Stomach smooth muscle (tissue), 2 donors: ENCODE measurements at regions not wholly inside any gene's neighbourhood (a gene's known extent, or its start where the extent isn't known, plus 50 kb on each side); places are given as distances from the start of the nearest gene placed in this dataset.

Experiments
- H3K27ac ChIP-seq: one replicate; pipeline ENCODE4 v1.7.0; 2013; ENCODE audit warnings: mild to moderate bottlenecking, low read length, inconsistent platforms
- H3K27me3 ChIP-seq, 2 donors: one replicate each; pipeline ENCODE4 v1.7.0; 2013; ENCODE audit warnings: low read length in 2 of 2; ENCODE audit not compliant: insufficient read depth in 2 of 2, control insufficient read depth in 1 of 2
- H3K36me3 ChIP-seq, 2 donors: one replicate each; pipeline ENCODE4 v1.7.0; 2013; ENCODE audit warnings: low read length in 2 of 2; ENCODE audit not compliant: control insufficient read depth in 2 of 2, insufficient read depth in 2 of 2
- H3K4me1 ChIP-seq: one replicate; pipeline ENCODE4 v1.7.0; 2013; ENCODE audit warnings: low read length; ENCODE audit not compliant: control insufficient read depth, insufficient read depth
- H3K4me3 ChIP-seq, 2 donors: one replicate each; pipeline ENCODE4 v1.7.0; 2013; ENCODE audit warnings: low read length in 2 of 2
- H3K9ac ChIP-seq, 2 donors: one replicate each; pipeline ENCODE4 v1.7.0; 2013; ENCODE audit warnings: low read length in 2 of 2, mild to moderate bottlenecking in 1 of 2
- H3K9me3 ChIP-seq, 2 donors: one replicate each; pipeline ENCODE4 v1.7.0; 2013; ENCODE audit warnings: low read length in 2 of 2; ENCODE audit not compliant: control insufficient read depth in 2 of 2
- donor health status: healthy.
- donor health status: Pancreatic carcinoma.

- no peaks in the 10 kb centered on the region for H3K27me3 ChIP-seq
- no peaks in the 10 kb centered on the region for H3K4me1 ChIP-seq
- H3K36me3 ChIP-seq: no peaks in the 10 kb centered on the region
- no peak overlapping the region for H3K27ac ChIP-seq
- H3K9me3 ChIP-seq: no peaks in the 10 kb centered on the region
- no peak overlapping the region for H3K4me3 ChIP-seq
- H3K9ac ChIP-seq: no peak overlapping the region
Measured at GRCh38 chr11:92727123-92727522, 242.3 kb upstream of the MTNR1B start.

- no peaks in the 10 kb centered on the region for H3K4me1 ChIP-seq
- no peaks in the 10 kb centered on the region for H3K9me3 ChIP-seq
- no peaks in the 10 kb centered on the region for H3K36me3 ChIP-seq
- H3K27ac ChIP-seq: no peak overlapping the region
- no peaks in the 10 kb centered on the region for H3K27me3 ChIP-seq
- no peak overlapping the region for H3K4me3 ChIP-seq
- H3K9ac ChIP-seq: no peak overlapping the region
Measured at GRCh38 chr11:92727769-92728168, 241.7 kb upstream of the MTNR1B start.

- H3K27me3 ChIP-seq: no peaks in the 10 kb centered on the region
- H3K4me1 ChIP-seq: no peaks in the 10 kb centered on the region
Measured at GRCh38 chr11:92728628-92729027, 240.8 kb upstream of the MTNR1B start.

GRCh38 chr11:92735039-92735438, 234.4 kb upstream of the MTNR1B start:
- Histone ChIP-seq H3K4me3 (no peak overlapping the region), H3K36me3 (no peaks in the 10 kb centered on the region), H3K9me3 (no peaks in the 10 kb centered on the region), H3K9ac (no peak overlapping the region), H3K4me1 (no peaks in the 10 kb centered on the region), H3K27me3 (no peaks in the 10 kb centered on the region), H3K27ac (no peak overlapping the region)

More at GRCh38 chr11:92728628-92729027, 240.8 kb upstream of the MTNR1B start:
- H3K9ac ChIP-seq: no peak overlapping the region
- H3K36me3 ChIP-seq: no peaks in the 10 kb centered on the region
- H3K4me3 ChIP-seq: no peak overlapping the region
- H3K9me3 ChIP-seq: no peaks in the 10 kb centered on the region
- H3K27ac ChIP-seq: no peak overlapping the region

- Histone ChIP-seq H3K27ac (no peak overlapping the region), H3K27me3 (no peaks in the 10 kb centered on the region), H3K9ac (no peak overlapping the region), H3K4me1 (no peaks in the 10 kb centered on the region), H3K36me3 (no peaks in the 10 kb centered on the region), H3K9me3 (no peaks in the 10 kb centered on the region), H3K4me3 (no peak overlapping the region)
Measured at GRCh38 chr11:92738276-92738675, 231.2 kb upstream of the MTNR1B start.

- H3K9me3 ChIP-seq: no peaks in the 10 kb centered on the region
- no peak overlapping the region for H3K4me3 ChIP-seq
- H3K27ac ChIP-seq: no peak overlapping the region
- no peaks in the 10 kb centered on the region for H3K4me1 ChIP-seq
- H3K36me3 ChIP-seq: no peaks in the 10 kb centered on the region
- no peak overlapping the region for H3K9ac ChIP-seq
- no peaks in the 10 kb centered on the region for H3K27me3 ChIP-seq
Measured at GRCh38 chr11:92739041-92739440, 230.4 kb upstream of the MTNR1B start.

- no peaks in the 10 kb centered on the region for H3K36me3 ChIP-seq
- H3K4me1 ChIP-seq: no peaks in the 10 kb centered on the region
- H3K9ac ChIP-seq: no peak overlapping the region
- no peaks in the 10 kb centered on the region for H3K9me3 ChIP-seq
- H3K4me3 ChIP-seq: no peak overlapping the region
- no peak overlapping the region for H3K27ac ChIP-seq
- no peaks in the 10 kb centered on the region for H3K27me3 ChIP-seq
Measured at GRCh38 chr11:92739491-92739890, 230.0 kb upstream of the MTNR1B start.

GRCh38 chr11:92740276-92740675, 229.2 kb upstream of the MTNR1B start:
- Histone ChIP-seq H3K36me3 (no peaks in the 10 kb centered on the region), H3K9me3 (no peaks in the 10 kb centered on the region), H3K9ac (no peak overlapping the region), H3K4me3 (no peak overlapping the region), H3K4me1 (no peaks in the 10 kb centered on the region), H3K27me3 (no peaks in the 10 kb centered on the region), H3K27ac (no peak overlapping the region)

GRCh38 chr11:92744929-92745585, 224.4 kb upstream of the MTNR1B start:
- Histone ChIP-seq H3K36me3 (no peaks in the 10 kb centered on the region), H3K4me1 (no peaks in the 10 kb centered on the region), H3K9me3 (no peaks in the 10 kb centered on the region), H3K27ac (no peak overlapping the region), H3K27me3 (no peaks in the 10 kb centered on the region), H3K9ac (no peak overlapping the region), H3K4me3 (no peak overlapping the region)

- no peak overlapping the region for H3K4me3 ChIP-seq
Measured at GRCh38 chr11:92750794-92751193, 218.7 kb upstream of the MTNR1B start.

GRCh38 chr11:92751594-92751993, 217.9 kb upstream of the MTNR1B start:
- H3K4me1 ChIP-seq: no peaks in the 10 kb centered on the region
- no peak overlapping the region for H3K9ac ChIP-seq
- no peak overlapping the region for H3K4me3 ChIP-seq
- no peaks in the 10 kb centered on the region for H3K9me3 ChIP-seq
- H3K36me3 ChIP-seq: no peaks in the 10 kb centered on the region
- H3K27me3 ChIP-seq: no peaks in the 10 kb centered on the region
- H3K27ac ChIP-seq: no peak overlapping the region

More at GRCh38 chr11:92750794-92751193, 218.7 kb upstream of the MTNR1B start:
- no peak overlapping the region for H3K9ac ChIP-seq
- no peaks in the 10 kb centered on the region for H3K27me3 ChIP-seq
- no peaks in the 10 kb centered on the region for H3K9me3 ChIP-seq
- no peak overlapping the region for H3K27ac ChIP-seq
- no peaks in the 10 kb centered on the region for H3K36me3 ChIP-seq
- H3K4me1 ChIP-seq: no peaks in the 10 kb centered on the region
